ENCODE measurements at regions not wholly inside any gene's neighbourhood (a gene's known extent, or its start where the extent isn't known, plus 50 kb on each side); places are given as distances from the start of the nearest gene placed in this dataset.

DNA sequence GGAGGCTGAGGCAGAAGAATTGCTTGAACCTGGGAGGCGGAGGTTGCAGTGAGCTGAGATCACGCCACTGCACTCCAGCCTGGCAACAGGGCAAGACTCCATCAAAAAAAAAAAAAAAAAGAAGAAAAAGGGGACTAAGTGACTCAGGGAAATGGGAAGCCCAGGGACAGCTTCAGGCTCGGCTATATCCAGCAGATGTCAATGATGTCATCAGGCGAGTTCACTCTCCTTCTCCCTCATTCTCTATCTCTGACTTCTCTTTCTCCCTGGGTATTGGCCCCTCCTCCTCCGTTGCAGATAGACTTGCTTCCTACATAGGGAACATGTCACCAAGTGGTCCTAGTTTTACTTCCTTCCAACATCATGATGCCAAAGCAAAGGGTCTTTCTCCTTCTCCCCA is 316.8 kb downstream of the TFAP2C start:
- TF ChIP-seq, protein P1, sequence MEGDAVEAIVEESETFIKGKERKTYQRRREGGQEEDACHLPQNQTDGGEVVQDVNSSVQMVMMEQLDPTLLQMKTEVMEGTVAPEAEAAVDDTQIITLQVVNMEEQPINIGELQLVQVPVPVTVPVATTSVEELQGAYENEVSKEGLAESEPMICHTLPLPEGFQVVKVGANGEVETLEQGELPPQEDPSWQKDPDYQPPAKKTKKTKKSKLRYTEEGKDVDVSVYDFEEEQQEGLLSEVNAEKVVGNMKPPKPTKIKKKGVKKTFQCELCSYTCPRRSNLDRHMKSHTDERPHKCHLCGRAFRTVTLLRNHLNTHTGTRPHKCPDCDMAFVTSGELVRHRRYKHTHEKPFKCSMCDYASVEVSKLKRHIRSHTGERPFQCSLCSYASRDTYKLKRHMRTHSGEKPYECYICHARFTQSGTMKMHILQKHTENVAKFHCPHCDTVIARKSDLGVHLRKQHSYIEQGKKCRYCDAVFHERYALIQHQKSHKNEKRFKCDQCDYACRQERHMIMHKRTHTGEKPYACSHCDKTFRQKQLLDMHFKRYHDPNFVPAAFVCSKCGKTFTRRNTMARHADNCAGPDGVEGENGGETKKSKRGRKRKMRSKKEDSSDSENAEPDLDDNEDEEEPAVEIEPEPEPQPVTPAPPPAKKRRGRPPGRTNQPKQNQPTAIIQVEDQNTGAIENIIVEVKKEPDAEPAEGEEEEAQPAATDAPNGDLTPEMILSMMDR (IDR thresholded peaks at IDR 0.05; ENCODE audit: low read depth, low read length): no peak
- no peak for TF ChIP-seq EZH2phosphoT487 (IDR thresholded peaks at IDR 0.05; ENCODE audit: low read depth)
